IMR-90 (cell line): ENCODE measurements at regions not wholly inside any gene's neighbourhood (a gene's known extent, or its start where the extent isn't known, plus 50 kb on each side); places are given as distances from the start of the nearest gene placed in this dataset.

Source experiments
- ATAC-seq: fragments of 200-7000 bp; cut with Tn5 transposase; 2 replicates; pipeline ENCODE4 v1.9.1; 2020; ENCODE audit warnings: low read depth, mild to moderate bottlenecking, moderate library complexity
- BruUV-seq: library from RNA; stranded (reverse); fragments of 400-500 nt; replicated peaks from 2 replicates; lab custom pipeline; 2021; lab: Mats Ljungman, UMichigan
- CTCF ChIA-PET: fragments of 300-600 bp; formaldehyde crosslinking; extraction: SDS; loops from one replicate; lab custom pipeline; 2021; ENCODE audit warnings: antibody characterized with exemption; lab: Yijun Ruan, JAX
- POLR2A ChIA-PET: fragments of 300-600 bp; sonication (Branson Sonifier 250); formaldehyde crosslinking; loops from one replicate; lab custom pipeline; 2022; ENCODE audit warnings: antibody characterized with exemption; ENCODE audit not compliant: unreplicated experiment; lab: Charles Lee
- DNase-seq: peaks from one replicate; pipeline ENCODE4 v3.0.0; 2013
- H2AFZ ChIP-seq: replicated peaks from 2 replicates; pipeline ENCODE3; 2013; ENCODE audit warnings: low read length, mild to moderate bottlenecking; ENCODE audit not compliant: poor library complexity
- H2AK5ac ChIP-seq: 2 replicates; pipeline ENCODE4 v1.6.1; 2013; ENCODE audit warnings: low read depth, low read length, inconsistent platforms
- H2AK9ac ChIP-seq: replicated peaks from 2 replicates; pipeline ENCODE3; 2013; ENCODE audit warnings: mild to moderate bottlenecking, low read depth, low read length, moderate library complexity; ENCODE audit not compliant: poor library complexity
- H2BK120ac ChIP-seq: 2 replicates; pipeline ENCODE4 v1.6.1; 2013; ENCODE audit warnings: low read depth, low read length, inconsistent platforms
- H2BK15ac ChIP-seq: 3 replicates; pipeline ENCODE4 v1.6.1; 2013; ENCODE audit warnings: low read depth, low read length, inconsistent platforms
- H2BK20ac ChIP-seq: 2 replicates; pipeline ENCODE4 v1.6.1; 2013; ENCODE audit warnings: low read depth, mild to moderate bottlenecking, inconsistent platforms, low read length, moderate library complexity
- H2BK5ac ChIP-seq: 2 replicates; pipeline ENCODE4 v1.6.1; 2013; ENCODE audit warnings: mild to moderate bottlenecking, low read depth, low read length, inconsistent platforms; ENCODE audit not compliant: poor library complexity, severe bottlenecking
- H3K14ac ChIP-seq: replicated peaks from 2 replicates; pipeline ENCODE4 v1.6.1; 2013; ENCODE audit warnings: low read depth, low read length, inconsistent platforms
- H3K18ac ChIP-seq: 2 replicates; pipeline ENCODE4 v1.6.1; 2013; ENCODE audit warnings: low read depth, low read length, control low read depth
- H3K23ac ChIP-seq: 2 replicates; pipeline ENCODE4 v1.6.1; 2013; ENCODE audit warnings: low read depth, low read length, inconsistent platforms
- H3K27ac ChIP-seq: 2 replicates; pipeline ENCODE4 v1.5.1; 2013; ENCODE audit warnings: mild to moderate bottlenecking, control low read depth, low read length; ENCODE audit not compliant: insufficient read depth
- H3K27me3 ChIP-seq: 2 replicates; pipeline ENCODE4 v1.6.1; 2013; ENCODE audit warnings: low read length; ENCODE audit not compliant: control insufficient read depth, insufficient read depth
- H3K36me3 ChIP-seq: 2 replicates; pipeline ENCODE4 v1.6.1; 2013; ENCODE audit warnings: low read length, mixed read lengths; ENCODE audit not compliant: control insufficient read depth, insufficient read depth
- H3K4ac ChIP-seq: 2 replicates; pipeline ENCODE4 v1.6.1; 2013; ENCODE audit warnings: low read depth, low read length, inconsistent platforms
- H3K4me1 ChIP-seq: 2 replicates; pipeline ENCODE4 v1.6.1; 2013; ENCODE audit warnings: low read length, mixed read lengths; ENCODE audit not compliant: control insufficient read depth, insufficient read depth
- H3K4me2 ChIP-seq: 2 replicates; pipeline ENCODE4 v1.6.1; 2013; ENCODE audit warnings: low read depth, mild to moderate bottlenecking, control low read depth, low read length, moderate library complexity
- H3K4me3 ChIP-seq: 2 replicates; pipeline ENCODE4 v1.5.1; 2013; ENCODE audit warnings: low read depth, mild to moderate bottlenecking, control low read depth, low read length, moderate library complexity; ENCODE audit not compliant: insufficient read depth
- H3K56ac ChIP-seq: 2 replicates; pipeline ENCODE4 v1.6.1; 2013; ENCODE audit warnings: low read length, inconsistent platforms; ENCODE audit not compliant: insufficient read depth; ENCODE audit errors: extremely low read depth
- H3K79me1 ChIP-seq, 2 experiments: 2 replicates each; pipeline ENCODE4 v1.6.1; 2013; ENCODE audit warnings: low read length in 2 of 2, inconsistent platforms in 1 of 2, low read depth in 1 of 2
- H3K9ac ChIP-seq: 2 replicates; pipeline ENCODE4 v1.6.1; 2013; ENCODE audit warnings: low read depth, low read length, control low read depth
- H3K9me1 ChIP-seq: 2 replicates; pipeline ENCODE4 v1.6.1; 2013; ENCODE audit warnings: low read length, inconsistent platforms; ENCODE audit not compliant: insufficient read depth
- H3K9me3 ChIP-seq: 2 replicates; pipeline ENCODE4 v1.6.1; 2013; ENCODE audit warnings: low read length; ENCODE audit not compliant: control insufficient read depth, insufficient read depth
- H4K20me1 ChIP-seq: 2 replicates; pipeline ENCODE4 v1.6.1; 2013; ENCODE audit warnings: low read length, inconsistent platforms; ENCODE audit not compliant: insufficient read depth
- H4K5ac ChIP-seq: 2 replicates; pipeline ENCODE4 v1.6.1; 2013; ENCODE audit warnings: mild to moderate bottlenecking, low read depth, low read length, control low read depth
- H4K8ac ChIP-seq, 2 experiments: 2 replicates each; pipeline ENCODE4 v1.6.1; 2013; ENCODE audit warnings: low read depth in 2 of 2, low read length in 2 of 2, control low read depth in 1 of 2, inconsistent platforms in 1 of 2
- H4K91ac ChIP-seq: 2 replicates; pipeline ENCODE4 v1.6.1; 2013; ENCODE audit warnings: low read depth, low read length, inconsistent platforms; ENCODE audit not compliant: insufficient read depth
- BHLHE40 ChIP-seq: fragments of 150-350 bp; IDR thresholded peaks from 2 replicates; pipeline ENCODE4 v1.6.1; 2016; ENCODE audit warnings: mild to moderate bottlenecking, low read depth, low read length
- CEBPB ChIP-seq: IDR thresholded peaks from 2 replicates; pipeline ENCODE4 v1.6.1; 2012; ENCODE audit warnings: low read depth, low read length, improper control_type of control experiment
- CHD1 ChIP-seq: IDR thresholded peaks from 2 replicates; pipeline ENCODE4 v1.6.1; 2012; ENCODE audit warnings: low read depth, low read length, improper control_type of control experiment
- CTCF ChIP-seq: conservative IDR thresholded peaks from 2 replicates; pipeline ENCODE4 v1.5.1; 2012; ENCODE audit warnings: mild to moderate bottlenecking, low read depth, low read length, improper control_type of control experiment
- ELK1 ChIP-seq: fragments of 150-350 bp; IDR thresholded peaks from 2 replicates; pipeline ENCODE4 v1.6.1; 2016; ENCODE audit warnings: low read depth, mild to moderate bottlenecking, low read length, moderate library complexity, borderline replicate concordance
- FOS ChIP-seq: fragments of 150-350 bp; IDR thresholded peaks from 2 replicates; pipeline ENCODE4 v1.6.1; 2016; ENCODE audit warnings: low read depth, low read length
- MAFK ChIP-seq: IDR thresholded peaks from 2 replicates; pipeline ENCODE4 v1.6.1; 2012; ENCODE audit warnings: low read depth, low read length, improper control_type of control experiment
- MAZ ChIP-seq: IDR thresholded peaks from 2 replicates; pipeline ENCODE4 v1.6.1; 2012; ENCODE audit warnings: low read depth, mild to moderate bottlenecking, low read length, improper control_type of control experiment, moderate library complexity, borderline replicate concordance
- MXI1 ChIP-seq: IDR thresholded peaks from 2 replicates; pipeline ENCODE4 v1.6.1; 2012; ENCODE audit warnings: low read depth, mild to moderate bottlenecking, low read length, moderate library complexity, borderline replicate concordance
- NFE2L2 ChIP-seq: fragments of 150-350 bp; IDR thresholded peaks from 2 replicates; pipeline ENCODE4 v1.6.1; 2016; ENCODE audit warnings: low read depth, mild to moderate bottlenecking, low read length
- POLR2A ChIP-seq: IDR thresholded peaks from 2 replicates; pipeline ENCODE4 v1.6.1; 2012; ENCODE audit warnings: mild to moderate bottlenecking, low read depth, low read length
- RAD21 ChIP-seq: IDR thresholded peaks from 2 replicates; pipeline ENCODE4 v1.6.1; 2012; ENCODE audit warnings: low read length, improper control_type of control experiment
- RCOR1 ChIP-seq: IDR thresholded peaks from 2 replicates; pipeline ENCODE4 v1.6.1; 2012; ENCODE audit warnings: mild to moderate bottlenecking, low read length, improper control_type of control experiment; ENCODE audit not compliant: insufficient replicate concordance
- RFX5 ChIP-seq: IDR thresholded peaks from 2 replicates; pipeline ENCODE4 v1.8.0; 2012; ENCODE audit warnings: low read depth, mild to moderate bottlenecking, low read length, moderate library complexity
- SMC3 ChIP-seq: fragments of 150-350 bp; IDR thresholded peaks from 2 replicates; pipeline ENCODE4 v1.6.1; 2016; ENCODE audit warnings: low read depth, mild to moderate bottlenecking, antibody characterized with exemption, low read length, moderate library complexity
- USF2 ChIP-seq: fragments of 150-350 bp; IDR thresholded peaks from 2 replicates; pipeline ENCODE4 v1.6.1; 2017; ENCODE audit warnings: mild to moderate bottlenecking, antibody characterized with exemption, low read length, low read depth
- WGBS, 2 experiments: methylation state at CpG; one replicate each; pipeline versions ENCODE4 v1.1.5 to v1.1.7; 2013; ENCODE audit warnings: missing lambda C conversion rate in 2 of 2; ENCODE audit not compliant: insufficient read length in 1 of 2; ENCODE audit errors: extremely low coverage in 2 of 2; 5-methylcytosine and 5-hydroxymethylcytosine counted together
- dilution Hi-C: fragments of 300-500 bp; cut with HindIII; formaldehyde crosslinking; loops from one replicate; pipeline ENCODE4 v1.14.3; 2018; ENCODE audit warnings: low sequenced_read_pairs; ENCODE audit not compliant: unreplicated experiment
- in situ Hi-C: fragments of 300-500 bp; cut with MboI; formaldehyde crosslinking; loops from 3 replicates; pipeline ENCODE4 v1.14.3; 2019; ENCODE audit warnings: low sequenced_read_pairs, inconsistent platforms, mixed read lengths
- intact Hi-C: fragments of 100-400 bp; cut with micrococcal nuclease; formaldehyde crosslinking; loops from 2 replicates; pipeline ENCODE4 v1.10.0; 2022

- TF ChIP-seq MAFK = no peak
- no peak for TF ChIP-seq RAD21
These were observed 130.0 kb upstream of the GMDS start (continued) for GRCh38 chr6:2375443-2375842.

GRCh38 chr6:2369606-2370005 is 124.2 kb upstream of the GMDS start:
- H3K9ac ChIP-seq = no peak overlapping the region
- H4K8ac ChIP-seq = no peak overlapping the region
- no peak overlapping the region for H3K18ac ChIP-seq
- H3K4me2 ChIP-seq = no peak overlapping the region
- no peak overlapping the region for H2BK20ac ChIP-seq
- no peak overlapping the region for H3K4ac ChIP-seq
- no peak overlapping the region for H3K23ac ChIP-seq
- H3K14ac ChIP-seq = no peak overlapping the region
- H3K9me1 ChIP-seq = no peaks in the 10 kb centered on the region
- H3K56ac ChIP-seq = no peak overlapping the region
- intact Hi-C loops = no loop called here
- H4K91ac ChIP-seq = no peak overlapping the region
- H3K27me3 ChIP-seq = no peaks in the 10 kb centered on the region
- ChIA-PET POLR2A (no interaction called here), CTCF (no interaction called here)
- no peaks in the 10 kb centered on the region for H3K79me1 ChIP-seq
- H2AK5ac ChIP-seq = no peak overlapping the region
- DNase-seq (no peak), ATAC-seq (no peak)
- dilution Hi-C loops = no loop called here
- H2AFZ ChIP-seq = no peak overlapping the region
- H3K4me1 ChIP-seq = peaks cover 2% of the 10 kb centered on the region; the same call in 1 of the 2 replicates
- no peak overlapping the region for H2BK15ac ChIP-seq
- in situ Hi-C loops = no loop called here
- H2BK120ac ChIP-seq = no peak overlapping the region
- no CpG with 5 or more reads among the region's 8 CpGs for WGBS, 2 experiments
- BruUV-seq = no TSS peak
- no peak overlapping the region for H2AK9ac ChIP-seq
- no peak overlapping the region for H4K5ac ChIP-seq
- H3K9me3 ChIP-seq = no peaks in the 10 kb centered on the region
- no peaks in the 10 kb centered on the region for H3K36me3 ChIP-seq
- H3K27ac ChIP-seq = no peak overlapping the region
- H4K20me1 ChIP-seq = no peaks in the 10 kb centered on the region; the same call in 1 of the 2 replicates
- TF ChIP-seq MAFK (no peak), MAZ (no peak), CTCF (no peak), POLR2A (no peak), BHLHE40 (no peak), NFE2L2 (no peak), CHD1 (no peak), SMC3 (no peak), FOS (no peak), MXI1 (no peak), CEBPB (no peak), ELK1 (no peak), RFX5 (no peak), USF2 (no peak), RCOR1 (no peak), RAD21 (no peak)
- H2BK5ac ChIP-seq = no peak overlapping the region
- no peak overlapping the region for H3K4me3 ChIP-seq
